Adrenal gland (tissue), 9 donors: ENCODE measurements at regions not wholly inside any gene's neighbourhood (a gene's known extent, or its start where the extent isn't known, plus 50 kb on each side); places are given as distances from the start of the nearest gene placed in this dataset.
A peak's percentile ranks its signal among the peaks of the same experiment; 100 is the strongest.
"Not testable (repeated sequence)": the region's sequence is repeated elsewhere in the genome, so short reads cannot be mapped to it uniquely, and the experiment has no call there.

Source experiments
- DNase-seq, 7 donors: peaks; one replicate each; pipeline ENCODE4 v3.0.0-alpha.2; 2019 to 2020
- H3K27ac ChIP-seq, 5 donors: fragments of 200-600 bp; sonication (generic) in 4 of 5; 1 replicate in 3 of 5; 2 replicates in 2 of 5; pipeline versions ENCODE4 v1.5.1 to v1.8.0; 2016 to 2020; ENCODE audit warnings: mild to moderate bottlenecking in 1 of 5
- H3K27me3 ChIP-seq: fragments of 200-600 bp; 2 replicates; pipeline ENCODE4 v1.8.0; 2021
- H3K36me3 ChIP-seq, 2 donors: fragments of 200-600 bp; replicated peaks in 1 of 2; 1 replicate in 1 of 2; 2 replicates in 1 of 2; pipeline versions ENCODE4 v1.5.1 to v1.8.0; 2018 to 2022
- H3K4me1 ChIP-seq, 2 donors: fragments of 200-600 bp; replicated peaks in 1 of 2; 1 replicate in 1 of 2; 2 replicates in 1 of 2; pipeline versions ENCODE4 v1.5.1 to v1.8.0; 2018 to 2021
- H3K4me3 ChIP-seq, 4 donors: fragments of 200-600 bp; sonication (generic) in 3 of 4; one replicate each; pipeline ENCODE4 v1.5.1; 2016 to 2018
- H3K9me3 ChIP-seq, 3 donors: fragments of 200-600 bp; sonication (generic) in 1 of 3; replicated peaks in 1 of 3; 1 replicate in 2 of 3; 2 replicates in 1 of 3; pipeline versions ENCODE4 v1.5.1 to v1.8.0; 2016 to 2021
- WGBS, 4 donors: extraction: QIAGEN DNeasy Blood & Tissue Kit in 2 of 4; methylation state at CpG; one replicate each; pipeline versions ENCODE4 v1.1.5 to v1.1.7; 2013 to 2017; 5-methylcytosine and 5-hydroxymethylcytosine counted together
- intact Hi-C, 2 donors: fragments of 100-400 bp; cut with DNase I; formaldehyde crosslinking; loops; one replicate each; pipeline versions ENCODE4 v1.14.1 to v1.15.0; 2022 to 2023
- TF ChIP-seq, protein P1 (sequence below), 6 experiments: fragments of 450-650 bp in 4 of 6; fragments of 200-600 bp in 2 of 6; sonication (generic) in 1 of 6; IDR thresholded peaks; 1 replicate in 5 of 6; 2 replicates in 1 of 6; pipeline versions ENCODE4 v1.5.1 to v1.8.0; 2016 to 2021; ENCODE audit warnings: antibody characterized with exemption in 6 of 6, mild to moderate bottlenecking in 2 of 6, moderate library complexity in 1 of 6
- donor health status: healthy with polysubstance abuse.
- donor health status: Bipolar disorder and iron deficiency.
- donor health status: DM: yes; HTN: yes; CAD: no.
- donor health status: DM: no; HTN: no; CAD: no.
- donor health status: DM: no; HTN: no; CAD: no.

DNA sequence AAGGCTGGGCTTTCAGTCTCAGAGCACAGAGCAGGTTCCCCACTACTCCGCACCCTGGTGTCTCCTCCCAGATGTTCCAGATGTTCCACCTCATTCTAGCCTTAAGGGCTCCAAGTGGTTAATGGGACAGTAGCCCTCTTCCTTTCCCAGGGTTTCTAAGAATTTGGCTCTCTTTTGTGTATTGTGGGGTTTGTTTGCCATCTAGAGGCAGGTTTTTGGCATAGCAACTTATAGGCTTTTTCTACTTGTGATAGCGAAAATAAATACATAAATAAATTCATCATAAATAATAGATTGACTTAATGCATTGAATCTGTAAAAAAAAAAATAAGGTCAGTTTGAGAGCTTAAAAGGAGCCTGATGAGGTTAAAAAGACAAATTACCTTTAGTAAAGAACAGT lies 86.1 kb upstream of the XKR3 start:
- H3K27me3 ChIP-seq, H3K36me3 ChIP-seq, intact Hi-C loops, H3K4me1 ChIP-seq, H3K27ac ChIP-seq, H3K9me3 ChIP-seq, H3K4me3 ChIP-seq, DNase-seq: not testable (repeated sequence)
- WGBS, 4 donors, result 14 to 17% (median 16%) methylated on average over 2 of the region's 2 CpGs
- TF ChIP-seq, protein P1, sequence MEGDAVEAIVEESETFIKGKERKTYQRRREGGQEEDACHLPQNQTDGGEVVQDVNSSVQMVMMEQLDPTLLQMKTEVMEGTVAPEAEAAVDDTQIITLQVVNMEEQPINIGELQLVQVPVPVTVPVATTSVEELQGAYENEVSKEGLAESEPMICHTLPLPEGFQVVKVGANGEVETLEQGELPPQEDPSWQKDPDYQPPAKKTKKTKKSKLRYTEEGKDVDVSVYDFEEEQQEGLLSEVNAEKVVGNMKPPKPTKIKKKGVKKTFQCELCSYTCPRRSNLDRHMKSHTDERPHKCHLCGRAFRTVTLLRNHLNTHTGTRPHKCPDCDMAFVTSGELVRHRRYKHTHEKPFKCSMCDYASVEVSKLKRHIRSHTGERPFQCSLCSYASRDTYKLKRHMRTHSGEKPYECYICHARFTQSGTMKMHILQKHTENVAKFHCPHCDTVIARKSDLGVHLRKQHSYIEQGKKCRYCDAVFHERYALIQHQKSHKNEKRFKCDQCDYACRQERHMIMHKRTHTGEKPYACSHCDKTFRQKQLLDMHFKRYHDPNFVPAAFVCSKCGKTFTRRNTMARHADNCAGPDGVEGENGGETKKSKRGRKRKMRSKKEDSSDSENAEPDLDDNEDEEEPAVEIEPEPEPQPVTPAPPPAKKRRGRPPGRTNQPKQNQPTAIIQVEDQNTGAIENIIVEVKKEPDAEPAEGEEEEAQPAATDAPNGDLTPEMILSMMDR (IDR thresholded peaks at IDR 0.05), result peak in 5 of 6 experiments; percentile 7 to 31 (median 23)

DNA sequence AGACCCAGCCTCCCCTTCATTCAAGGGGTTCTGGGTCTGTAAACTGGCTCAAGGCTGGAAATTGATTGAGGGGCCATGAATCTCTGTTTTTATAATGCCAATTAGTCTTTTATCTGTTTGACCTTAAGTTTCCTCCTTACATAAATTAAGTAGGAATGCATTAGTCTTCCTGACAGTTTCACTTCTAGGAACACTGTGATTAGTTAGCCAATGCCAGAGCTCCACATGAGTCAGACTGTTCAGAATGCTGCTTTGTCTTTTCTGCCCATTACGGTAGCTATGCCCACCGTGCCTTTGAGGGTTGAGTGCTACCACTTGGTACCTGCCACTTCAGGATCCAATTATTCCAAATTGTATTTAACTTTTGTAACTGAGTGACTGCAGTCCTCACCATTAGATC lies 76.8 kb upstream of the XKR3 start:
- H3K4me3 ChIP-seq, H3K4me1 ChIP-seq, H3K27ac ChIP-seq, intact Hi-C loops, H3K36me3 ChIP-seq, H3K27me3 ChIP-seq, H3K9me3 ChIP-seq: not testable (repeated sequence)
- DNase-seq, result peak in 1 of 7 donors; percentile 4
- 33 to 61% (median 44%) methylated on average over 2 of the region's 2 CpGs for WGBS, 4 donors

DNA sequence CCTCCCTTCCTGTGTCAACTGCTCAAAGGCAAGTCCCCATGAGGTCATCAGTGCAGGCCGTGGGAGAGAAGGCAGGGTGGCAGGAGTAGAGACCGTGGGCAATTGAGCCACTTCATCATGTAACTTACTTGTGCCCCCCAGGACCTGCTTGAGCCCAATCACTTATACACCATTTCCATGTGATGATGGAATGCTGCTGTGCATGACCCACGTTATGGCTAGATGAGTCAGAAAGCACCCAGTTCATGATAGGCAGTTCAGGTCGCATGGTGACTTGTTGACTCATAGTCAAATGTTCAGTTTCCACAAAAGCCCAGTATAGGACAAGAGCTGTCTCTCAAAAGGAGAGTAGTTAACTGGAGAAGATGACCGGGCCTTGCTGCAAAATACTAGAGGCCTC lies 76.4 kb upstream of the XKR3 start:
- 17 to 67% (median 51%) methylated on average over 1 to 4 of the region's 5 CpGs for WGBS, 4 donors
- H3K27ac ChIP-seq, result peak overlapping the region in 1 of 5 donors; percentile 8

DNA sequence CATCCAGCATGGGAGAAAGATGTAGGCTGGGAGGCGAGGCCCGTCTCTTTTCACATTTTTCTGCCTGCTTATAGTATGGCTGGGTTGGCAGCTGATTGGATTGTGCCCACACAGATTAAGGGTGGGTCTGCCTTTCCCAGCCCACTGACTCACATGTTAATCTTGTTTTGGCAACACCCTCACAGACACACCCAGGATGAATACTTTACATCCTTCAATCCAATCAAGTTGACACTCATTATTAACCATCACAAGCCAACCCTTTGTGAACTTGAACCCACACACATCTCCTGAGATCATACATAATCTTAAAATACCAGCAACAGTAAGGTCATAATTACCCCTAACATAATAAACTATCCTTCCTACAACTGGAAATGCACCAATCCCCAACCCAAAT lies 74.1 kb upstream of the XKR3 start:
- 100% methylated on average over 2 of the region's 2 CpGs; no CpG with 5 or more reads in 2 of the 4 donors for WGBS, 4 donors
- intact Hi-C loops, result not testable (repeated sequence)

More for the DNA sequence above, 76.4 kb upstream of the XKR3 start:
- H3K4me3 ChIP-seq, H3K36me3 ChIP-seq, H3K27me3 ChIP-seq, intact Hi-C loops, H3K4me1 ChIP-seq, H3K9me3 ChIP-seq: not testable (repeated sequence)
- DNase-seq, result peak in 3 of 7 donors; percentile 16 to 36 (median 18)

DNA sequence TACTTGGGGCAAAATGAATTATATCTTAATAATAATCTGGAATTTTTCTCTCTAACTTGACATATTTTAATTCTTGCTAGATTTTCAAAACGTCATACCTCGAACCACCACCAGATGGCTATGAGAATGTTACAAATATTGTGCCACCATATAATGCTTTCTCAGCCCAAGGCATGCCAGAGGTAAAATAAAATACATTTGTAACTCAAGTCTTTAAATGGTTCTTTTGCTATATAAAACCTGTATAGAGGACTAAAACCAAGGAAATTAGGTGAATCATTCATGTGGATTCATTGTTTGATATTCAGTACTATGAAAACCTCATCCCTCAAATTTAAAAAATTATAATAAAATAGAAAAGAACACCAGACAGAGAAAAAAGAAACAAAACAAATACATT lies 72.2 kb upstream of the XKR3 start:
- H3K27me3 ChIP-seq, DNase-seq, H3K36me3 ChIP-seq, intact Hi-C loops, H3K4me1 ChIP-seq, H3K27ac ChIP-seq, H3K9me3 ChIP-seq, H3K4me3 ChIP-seq: not testable (repeated sequence)
- WGBS, 4 donors, result 0 to 8% (median 2%) methylated on average over 2 of the region's 2 CpGs
- TF ChIP-seq, protein P1 (IDR thresholded peaks at IDR 0.05), result peak in 2 of 6 experiments; percentile 7 to 21

More for the DNA sequence above, 74.1 kb upstream of the XKR3 start:
- H3K36me3 ChIP-seq, H3K4me3 ChIP-seq, H3K4me1 ChIP-seq, DNase-seq, H3K27ac ChIP-seq, H3K9me3 ChIP-seq, H3K27me3 ChIP-seq: not testable (repeated sequence)

DNA sequence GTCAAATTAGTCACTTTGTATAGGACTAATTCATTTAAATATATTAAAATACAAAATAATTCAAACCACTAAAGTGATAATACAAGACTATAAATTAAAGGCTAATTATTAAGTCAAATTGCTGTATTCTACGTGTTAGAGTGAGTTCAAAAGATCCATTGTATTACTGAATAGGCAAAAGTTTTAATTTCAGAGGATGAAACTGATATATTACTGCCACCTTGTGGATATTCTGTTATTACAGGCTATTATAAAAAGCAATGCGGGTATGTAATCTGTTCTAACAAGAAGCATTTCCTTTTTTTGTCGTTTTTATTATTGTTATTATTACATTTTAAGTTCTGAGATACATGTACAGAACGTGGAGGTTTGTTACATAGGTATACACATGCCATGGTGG lies 66.7 kb upstream of the XKR3 start:
- TF ChIP-seq, protein P1 (IDR thresholded peaks at IDR 0.05), result peak; percentile 27 to 59 (median 50)
- H3K4me1 ChIP-seq, H3K27me3 ChIP-seq, H3K4me3 ChIP-seq, H3K36me3 ChIP-seq, DNase-seq, H3K27ac ChIP-seq, intact Hi-C loops, H3K9me3 ChIP-seq: not testable (repeated sequence)
- WGBS, 4 donors, result 0 to 4% (median 2%) methylated on average over 3 to 4 of the region's 4 CpGs

DNA sequence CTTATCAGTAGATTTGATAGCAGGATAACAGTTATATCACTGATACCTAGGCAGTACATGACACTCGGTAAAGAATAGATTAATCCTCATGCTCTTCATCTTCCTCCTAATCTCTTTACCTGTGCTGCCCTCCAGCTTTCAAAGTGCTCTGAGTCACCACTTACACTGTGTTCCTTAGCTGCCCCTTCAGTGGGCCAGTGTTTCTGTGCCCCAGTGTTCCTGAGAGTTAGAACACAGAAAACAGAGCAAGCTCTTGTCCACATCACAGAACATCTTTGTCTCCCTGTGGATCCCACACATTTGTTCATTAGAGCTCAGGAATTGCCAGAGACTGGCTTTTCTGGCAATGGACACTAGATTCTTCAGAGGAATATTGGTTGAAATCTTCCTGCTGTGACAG lies 51.1 kb upstream of the XKR3 start:
- 60 to 80% (median 76%) methylated on average over 1 of the region's 1 CpG for WGBS, 4 donors
- H3K36me3 ChIP-seq, intact Hi-C loops, H3K4me3 ChIP-seq, H3K9me3 ChIP-seq, H3K27ac ChIP-seq, DNase-seq, H3K4me1 ChIP-seq, H3K27me3 ChIP-seq: not testable (repeated sequence)
